PC-9 (cell line): ENCODE measurements at regions not wholly inside any gene's neighbourhood (a gene's known extent, or its start where the extent isn't known, plus 50 kb on each side); places are given as distances from the start of the nearest gene placed in this dataset.

Experiments used
- BruUV-seq: library from RNA; stranded (reverse); fragments of 400-500 nt; replicated peaks from 2 replicates; lab custom pipeline; 2021; lab: Mats Ljungman, UMichigan
- CTCF ChIA-PET: fragments of 300-600 bp; sonication (Branson Sonifier 250); formaldehyde crosslinking; loops from one replicate; lab custom pipeline; 2022; ENCODE audit warnings: antibody characterized with exemption; lab: Charles Lee
- POLR2A ChIA-PET: fragments of 300-600 bp; sonication (Branson Sonifier 250); formaldehyde crosslinking; loops from one replicate; lab custom pipeline; 2022; ENCODE audit warnings: antibody characterized with exemption; ENCODE audit not compliant: unreplicated experiment; lab: Charles Lee
- DNase-seq, 2 experiments: peaks; one replicate each; pipeline versions ENCODE4 v3.0.0 to v3.0.0-alpha.2; 2015 to 2022; ENCODE audit warnings: mixed read lengths in 1 of 2
- H2AFZ ChIP-seq: fragments of 200-600 bp; sonication (generic); 2 replicates; pipeline ENCODE4 v1.8.1; 2017; ENCODE audit warnings: antibody characterized with exemption
- H3F3A ChIP-seq: fragments of 200-600 bp; sonication (generic); 2 replicates; pipeline ENCODE4 v1.8.1; 2017; ENCODE audit warnings: antibody characterized with exemption, mild to moderate bottlenecking, low read depth; ENCODE audit not compliant: insufficient read depth
- H3K27ac ChIP-seq: fragments of 200-600 bp; sonication (generic); 2 replicates; pipeline ENCODE4 v1.6.1; 2016; ENCODE audit warnings: mixed run types
- H3K27me3 ChIP-seq: fragments of 200-600 bp; sonication (generic); 2 replicates; pipeline ENCODE4 v1.6.1; 2016; ENCODE audit warnings: low read depth, mixed run types; ENCODE audit not compliant: insufficient read depth
- H3K36me3 ChIP-seq: fragments of 200-600 bp; sonication (generic); 2 replicates; pipeline ENCODE4 v1.6.1; 2016; ENCODE audit warnings: low read depth, mixed run types
- H3K4me1 ChIP-seq: fragments of 200-600 bp; sonication (generic); replicated peaks from 2 replicates; pipeline ENCODE4 v1.6.1; 2016; ENCODE audit warnings: mixed run types; ENCODE audit not compliant: insufficient read depth
- H3K4me2 ChIP-seq: fragments of 200-600 bp; sonication (generic); 2 replicates; pipeline ENCODE4 v1.6.1; 2017; ENCODE audit warnings: mixed run types
- H3K4me3 ChIP-seq: fragments of 200-600 bp; sonication (generic); 2 replicates; pipeline ENCODE4 v1.6.1; 2016; ENCODE audit warnings: mixed run types
- H3K79me2 ChIP-seq: fragments of 200-600 bp; sonication (generic); 2 replicates; pipeline ENCODE4 v1.6.1; 2017; ENCODE audit warnings: low read depth, mixed run types
- H3K9me2 ChIP-seq: fragments of 200-600 bp; sonication (generic); 2 replicates; pipeline ENCODE4 v1.8.1; 2017; ENCODE audit warnings: mild to moderate bottlenecking; ENCODE audit not compliant: insufficient read depth
- H3K9me3 ChIP-seq: fragments of 200-600 bp; sonication (generic); 2 replicates; pipeline ENCODE4 v1.8.1; 2016; ENCODE audit warnings: low read depth; ENCODE audit not compliant: insufficient read depth
- H4K20me1 ChIP-seq: fragments of 200-600 bp; sonication (generic); 2 replicates; pipeline ENCODE4 v1.8.1; 2017; ENCODE audit not compliant: insufficient read depth
- EZH2 ChIP-seq: fragments of 200-600 bp; sonication (generic); IDR thresholded peaks from 2 replicates; pipeline ENCODE4 v1.8.0; 2017; ENCODE audit warnings: antibody characterized with exemption, low read depth
- intact Hi-C: fragments of 100-400 bp; cut with micrococcal nuclease; formaldehyde crosslinking; loops from one replicate; pipeline ENCODE4 v1.10.0; 2022; ENCODE audit not compliant: unreplicated experiment
- TF ChIP-seq, protein P1 (sequence below): fragments of 200-600 bp; sonication (generic); conservative IDR thresholded peaks from 2 replicates; pipeline ENCODE4 v1.6.1; 2017; ENCODE audit warnings: mixed run types, antibody characterized with exemption, mild to moderate bottlenecking, moderate library complexity

DNA sequence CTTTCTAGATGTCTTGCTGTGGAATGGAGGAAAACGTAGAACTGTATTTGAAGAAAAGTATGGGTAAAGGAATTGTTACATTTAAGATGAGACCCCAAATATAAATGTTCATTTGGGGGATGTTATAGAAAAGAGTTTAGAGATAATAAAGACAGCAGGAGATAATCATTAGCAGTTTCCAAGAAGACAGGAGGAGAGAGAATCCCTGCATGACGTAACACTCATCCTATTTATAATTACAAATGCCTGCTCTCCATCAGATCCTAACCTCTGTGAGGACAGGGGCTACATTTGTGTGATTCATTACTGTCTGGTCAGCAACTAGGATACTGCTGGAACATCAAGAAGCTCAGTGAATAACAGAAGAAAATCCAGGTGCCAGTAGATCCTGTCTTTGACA, 133.0 kb upstream of the HDDC2 start:
- no peak for DNase-seq
- no peaks in the 10 kb centered on the region for H3K4me1 ChIP-seq
- H4K20me1 ChIP-seq: no peaks in the 10 kb centered on the region
- no peaks in the 10 kb centered on the region for H3K79me2 ChIP-seq
- H3K4me3 ChIP-seq: no peak overlapping the region
- intact Hi-C loops: no loop called here
- H3K27ac ChIP-seq: no peak overlapping the region
- ChIA-PET CTCF (no interaction called here), POLR2A (no interaction called here)
- no peaks in the 10 kb centered on the region for H3F3A ChIP-seq
- no peak overlapping the region for H2AFZ ChIP-seq
- no peaks in the 10 kb centered on the region for H3K36me3 ChIP-seq
- H3K9me3 ChIP-seq: no peaks in the 10 kb centered on the region
- TF ChIP-seq, protein P1, sequence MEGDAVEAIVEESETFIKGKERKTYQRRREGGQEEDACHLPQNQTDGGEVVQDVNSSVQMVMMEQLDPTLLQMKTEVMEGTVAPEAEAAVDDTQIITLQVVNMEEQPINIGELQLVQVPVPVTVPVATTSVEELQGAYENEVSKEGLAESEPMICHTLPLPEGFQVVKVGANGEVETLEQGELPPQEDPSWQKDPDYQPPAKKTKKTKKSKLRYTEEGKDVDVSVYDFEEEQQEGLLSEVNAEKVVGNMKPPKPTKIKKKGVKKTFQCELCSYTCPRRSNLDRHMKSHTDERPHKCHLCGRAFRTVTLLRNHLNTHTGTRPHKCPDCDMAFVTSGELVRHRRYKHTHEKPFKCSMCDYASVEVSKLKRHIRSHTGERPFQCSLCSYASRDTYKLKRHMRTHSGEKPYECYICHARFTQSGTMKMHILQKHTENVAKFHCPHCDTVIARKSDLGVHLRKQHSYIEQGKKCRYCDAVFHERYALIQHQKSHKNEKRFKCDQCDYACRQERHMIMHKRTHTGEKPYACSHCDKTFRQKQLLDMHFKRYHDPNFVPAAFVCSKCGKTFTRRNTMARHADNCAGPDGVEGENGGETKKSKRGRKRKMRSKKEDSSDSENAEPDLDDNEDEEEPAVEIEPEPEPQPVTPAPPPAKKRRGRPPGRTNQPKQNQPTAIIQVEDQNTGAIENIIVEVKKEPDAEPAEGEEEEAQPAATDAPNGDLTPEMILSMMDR: no peak
- no peak for TF ChIP-seq EZH2
- H3K9me2 ChIP-seq: no peaks in the 10 kb centered on the region
- H3K4me2 ChIP-seq: no peak overlapping the region
- no peaks in the 10 kb centered on the region for H3K27me3 ChIP-seq
- no TSS peak for BruUV-seq

DNA sequence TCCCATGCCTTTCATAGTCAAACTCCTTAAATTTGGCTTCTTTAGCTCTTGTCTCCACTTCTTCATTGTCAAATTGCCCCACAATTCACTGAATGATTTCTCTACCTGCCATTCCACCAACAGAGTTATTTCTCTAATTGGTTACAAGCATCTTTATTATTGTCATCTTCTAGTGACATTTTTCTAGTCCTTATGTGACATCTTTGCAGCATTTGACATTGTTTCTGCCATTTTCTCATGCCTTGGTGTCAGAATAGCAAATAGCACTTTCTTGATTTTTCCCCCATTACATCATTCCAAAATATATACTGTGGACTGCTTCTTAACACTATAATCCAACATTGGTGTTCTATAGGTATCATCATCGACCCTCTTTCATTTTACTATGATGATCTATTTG, 137.7 kb upstream of the HDDC2 start:
- no peak overlapping the region for H3K4me2 ChIP-seq
- H4K20me1 ChIP-seq: no peaks in the 10 kb centered on the region
- H3K9me2 ChIP-seq: no peaks in the 10 kb centered on the region
- no peak for DNase-seq
- POLR2A ChIA-PET: no interaction called here
- CTCF ChIA-PET: no interaction called here
- H3F3A ChIP-seq: no peaks in the 10 kb centered on the region
- H3K27me3 ChIP-seq: no peaks in the 10 kb centered on the region
- H3K9me3 ChIP-seq: no peaks in the 10 kb centered on the region
- H3K4me3 ChIP-seq: no peak overlapping the region
- H3K4me1 ChIP-seq: no peaks in the 10 kb centered on the region
- no peak overlapping the region for H2AFZ ChIP-seq
- H3K36me3 ChIP-seq: no peaks in the 10 kb centered on the region
- no peak overlapping the region for H3K27ac ChIP-seq
- no TSS peak for BruUV-seq
- TF ChIP-seq, protein P1: no peak
- TF ChIP-seq EZH2: no peak
- no peaks in the 10 kb centered on the region for H3K79me2 ChIP-seq
- intact Hi-C loops: no loop called here

DNA sequence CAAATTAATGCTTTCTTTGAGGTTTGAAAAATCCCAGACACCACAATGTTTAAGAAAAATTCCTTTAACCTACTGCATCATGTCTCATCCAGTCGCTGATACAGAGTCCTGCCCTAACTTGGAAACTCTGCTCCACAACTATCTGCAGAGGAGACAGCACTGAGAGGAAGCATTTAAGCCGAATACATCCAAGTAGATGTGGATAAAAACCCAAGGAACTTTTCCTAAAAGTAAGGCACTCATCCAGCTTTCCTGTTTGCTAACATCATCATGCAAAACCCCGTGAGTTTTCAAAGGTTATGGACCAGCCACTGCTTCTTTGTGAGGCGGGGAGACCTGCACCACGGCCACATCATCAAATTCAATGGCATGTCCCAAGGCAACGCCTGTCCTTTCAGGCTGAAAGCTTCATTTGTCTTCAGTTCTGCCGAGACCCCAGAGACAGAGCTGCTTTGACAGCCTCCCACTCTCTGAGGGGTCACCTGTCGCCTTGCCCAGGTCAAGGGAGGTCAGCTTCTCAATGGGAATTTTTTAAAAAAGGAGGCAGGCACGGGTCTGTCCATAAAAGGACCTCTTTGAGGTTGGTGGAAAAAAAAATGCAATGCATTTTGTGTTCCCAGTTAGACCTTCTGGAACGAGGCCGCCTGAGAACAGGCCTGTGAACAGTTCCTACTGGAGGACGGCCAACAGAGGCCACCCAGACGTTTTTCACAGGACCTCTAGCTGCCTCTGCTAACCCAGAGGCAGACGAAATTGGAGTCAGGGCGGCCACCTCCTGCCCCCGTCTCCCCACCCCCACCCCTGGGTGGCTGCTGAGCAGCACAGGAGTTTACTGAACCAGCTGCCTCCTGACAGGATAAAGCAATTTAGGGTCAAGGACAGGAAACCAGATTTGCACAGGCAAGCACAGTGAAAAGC, 142.5 kb upstream of the HDDC2 start:
- ChIA-PET POLR2A (no interaction called here), CTCF (no interaction called here)
- Histone ChIP-seq H2AFZ (no peak overlapping the region), H3K79me2 (no peaks in the 10 kb centered on the region), H3K27me3 (peaks cover 17% of the 10 kb centered on the region), H3K9me2 (no peaks in the 10 kb centered on the region), H3K27ac (no peak overlapping the region), H3K4me2 (no peak overlapping the region), H3K9me3 (no peaks in the 10 kb centered on the region), H3K36me3 (no peaks in the 10 kb centered on the region), H3K4me3 (no peak overlapping the region), H3K4me1 (no peaks in the 10 kb centered on the region), H4K20me1 (no peaks in the 10 kb centered on the region), H3F3A (no peaks in the 10 kb centered on the region)
- intact Hi-C loops: no loop called here
- TF ChIP-seq, protein P1: no peak
- no peak for TF ChIP-seq EZH2
- BruUV-seq: no TSS peak
- DNase-seq: no peak
